ENCODE measurements at regions not wholly inside any gene's neighbourhood (a gene's known extent, or its start where the extent isn't known, plus 50 kb on each side); places are given as distances from the start of the nearest gene placed in this dataset.

DNA sequence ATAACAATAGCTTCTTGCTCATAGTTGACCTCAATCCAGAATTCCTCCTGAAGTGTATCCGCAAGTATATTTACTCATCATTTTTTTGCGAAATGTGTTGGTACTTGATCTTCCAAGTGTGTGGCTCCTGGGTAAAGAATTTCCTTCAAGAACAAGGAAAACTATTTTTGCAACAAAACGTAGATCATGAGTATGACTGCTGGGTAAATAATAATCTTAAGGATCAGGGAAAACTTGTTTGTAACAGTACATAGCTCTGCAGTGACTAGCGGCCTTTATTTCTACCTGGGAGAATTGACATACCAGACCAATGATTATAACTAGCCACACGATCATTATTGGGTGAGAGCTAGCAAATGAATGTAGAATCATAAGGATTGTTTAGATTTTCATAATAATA, 1311.7 kb downstream of the ARAP2 start:
- Histone ChIP-seq H4K20me1 (ENCODE audit: control insufficient read depth, insufficient read depth, insufficient read length) (no peaks in the 10 kb centered on the region), H3K4me2 (ENCODE audit: insufficient read depth, insufficient read length, low read length) (no peak overlapping the region), H3K23me2 (ENCODE audit: insufficient read length, low read depth, low read length, poor library complexity, severe bottlenecking) (no peaks in the 10 kb centered on the region), H3K18ac (ENCODE audit: insufficient read length, low read depth, low read length) (no peak overlapping the region), H2BK120ac (ENCODE audit: low read depth, low read length, poor library complexity, severe bottlenecking) (no peak overlapping the region), H2AFZ (ENCODE audit: low read length) (no peak overlapping the region), H2BK5ac (ENCODE audit: insufficient read length, low read length) (no peak overlapping the region), H3K4ac (ENCODE audit: low read depth, low read length) (no peak overlapping the region), H3K9ac (ENCODE audit: extremely low read depth, insufficient read length, low read length) (no peak overlapping the region), H4K5ac (ENCODE audit: insufficient read length, low read depth, low read length) (no peak overlapping the region), H3K79me1 (ENCODE audit: insufficient read depth, low read depth, low read length, poor library complexity, severe bottlenecking) (no peaks in the 10 kb centered on the region), H3K23ac (ENCODE audit: insufficient read length, low read depth, low read length) (no peak overlapping the region), H2AK5ac (ENCODE audit: insufficient read length, low read length) (no peak overlapping the region), H3T11ph (ENCODE audit: low read length) (no peak overlapping the region), H3K56ac (ENCODE audit: insufficient read length, low read depth, low read length) (no peak overlapping the region), H2BK15ac (ENCODE audit: low read depth, low read length) (no peak overlapping the region), H4K8ac (replicated peaks; ENCODE audit: insufficient read length, low read depth, low read length) (no peak overlapping the region), H4K91ac (ENCODE audit: insufficient read length, low read depth, low read length) (no peak overlapping the region), H3K27me3 (ENCODE audit: insufficient read depth, low read length) (no peaks in the 10 kb centered on the region), H2BK20ac (ENCODE audit: low read depth, low read length, poor library complexity, severe bottlenecking) (no peak overlapping the region), H3K4me1 (ENCODE audit: insufficient read depth, low read length) (no peaks in the 10 kb centered on the region), H3K14ac (ENCODE audit: insufficient read depth, low read length) (no peak overlapping the region), H3K79me2 (ENCODE audit: insufficient read depth, low read length) (no peaks in the 10 kb centered on the region), H3K9me3 (ENCODE audit: control insufficient read depth, low read depth, low read length) (no peaks in the 10 kb centered on the region), H3K27ac (ENCODE audit: insufficient read length, low read depth, low read length) (no peak overlapping the region), H2BK12ac (ENCODE audit: insufficient read length, low read depth, low read length) (no peak overlapping the region)
- TF ChIP-seq CTCF (conservative IDR thresholded peaks at IDR 0.05), result no peak
- Mint-ChIP-seq H3K27ac (no peak overlapping the region), H3K27me3 (ENCODE audit: low read depth) (no peaks in the 10 kb centered on the region), H3K9me3 (no peaks in the 10 kb centered on the region; a peak in 1 of 5 replicates), H3K4me1 (no peaks in the 10 kb centered on the region), H3K4me3 (no peak overlapping the region), H3K36me3 (ENCODE audit: insufficient read depth in 1 of 3, low read depth in 3 of 3) (no peaks in the 10 kb centered on the region)
- WGBS (ENCODE audit: extremely low coverage, insufficient read length, low lambda C conversion rate), result no CpG with 5 or more reads among the region's 5 CpGs
- DNase-seq, result no peak

All from H9 (cell line).